H1 (cell line): ENCODE measurements at regions not wholly inside any gene's neighbourhood (a gene's known extent, or its start where the extent isn't known, plus 50 kb on each side); places are given as distances from the start of the nearest gene placed in this dataset.

ENCODE experiments used
- BRCA1 ChIP-seq: IDR thresholded peaks from 2 replicates; pipeline ENCODE4 v1.6.1; 2012; ENCODE audit warnings: low read depth, low read length, improper control_type of control experiment
- JUND ChIP-seq: IDR thresholded peaks from 2 replicates; pipeline ENCODE4 v1.6.1; 2011; ENCODE audit warnings: mild to moderate bottlenecking, improper control_type of control experiment, low read length
- TEAD4 ChIP-seq: IDR thresholded peaks from 2 replicates; pipeline ENCODE4 v1.6.1; 2012; ENCODE audit warnings: low read depth, low read length, inconsistent platforms, mixed read lengths
- YY1 ChIP-seq: IDR thresholded peaks from 2 replicates; pipeline ENCODE4 v1.6.1; 2011; ENCODE audit warnings: low read depth, mild to moderate bottlenecking, low read length
- TF ChIP-seq, protein P1 (sequence below): fragments of 300-600 bp; sonication (generic); IDR thresholded peaks from 2 replicates; pipeline ENCODE4 v1.7.1; 2012; ENCODE audit warnings: low read length, moderate library complexity, mild to moderate bottlenecking, inconsistent platforms; ENCODE audit not compliant: insufficient replicate concordance

DNA sequence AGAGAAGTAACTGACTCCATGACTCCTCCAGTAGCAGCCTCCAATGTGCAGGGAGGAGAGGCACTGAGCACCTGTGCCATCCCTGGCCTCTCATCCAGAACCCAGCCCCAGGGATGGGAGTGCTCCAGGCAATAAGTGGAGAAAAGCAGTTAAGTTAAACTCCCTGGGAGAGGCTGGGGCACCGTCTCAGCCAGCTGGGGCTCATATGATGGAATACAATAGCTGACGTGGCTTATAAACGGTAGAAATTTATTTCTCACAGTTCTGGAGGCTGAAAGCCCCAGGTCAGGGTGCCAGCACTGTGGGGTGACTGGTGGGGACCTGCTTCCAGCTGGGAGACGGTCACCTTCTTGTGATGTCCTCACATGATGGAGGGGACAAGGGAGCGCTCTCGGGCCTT is 94.7 kb downstream of the RAMP3 start (continued):
- TF ChIP-seq BRCA1 (no peak), JUND (no peak), TEAD4 (no peak), YY1 (no peak)
- TF ChIP-seq, protein P1, sequence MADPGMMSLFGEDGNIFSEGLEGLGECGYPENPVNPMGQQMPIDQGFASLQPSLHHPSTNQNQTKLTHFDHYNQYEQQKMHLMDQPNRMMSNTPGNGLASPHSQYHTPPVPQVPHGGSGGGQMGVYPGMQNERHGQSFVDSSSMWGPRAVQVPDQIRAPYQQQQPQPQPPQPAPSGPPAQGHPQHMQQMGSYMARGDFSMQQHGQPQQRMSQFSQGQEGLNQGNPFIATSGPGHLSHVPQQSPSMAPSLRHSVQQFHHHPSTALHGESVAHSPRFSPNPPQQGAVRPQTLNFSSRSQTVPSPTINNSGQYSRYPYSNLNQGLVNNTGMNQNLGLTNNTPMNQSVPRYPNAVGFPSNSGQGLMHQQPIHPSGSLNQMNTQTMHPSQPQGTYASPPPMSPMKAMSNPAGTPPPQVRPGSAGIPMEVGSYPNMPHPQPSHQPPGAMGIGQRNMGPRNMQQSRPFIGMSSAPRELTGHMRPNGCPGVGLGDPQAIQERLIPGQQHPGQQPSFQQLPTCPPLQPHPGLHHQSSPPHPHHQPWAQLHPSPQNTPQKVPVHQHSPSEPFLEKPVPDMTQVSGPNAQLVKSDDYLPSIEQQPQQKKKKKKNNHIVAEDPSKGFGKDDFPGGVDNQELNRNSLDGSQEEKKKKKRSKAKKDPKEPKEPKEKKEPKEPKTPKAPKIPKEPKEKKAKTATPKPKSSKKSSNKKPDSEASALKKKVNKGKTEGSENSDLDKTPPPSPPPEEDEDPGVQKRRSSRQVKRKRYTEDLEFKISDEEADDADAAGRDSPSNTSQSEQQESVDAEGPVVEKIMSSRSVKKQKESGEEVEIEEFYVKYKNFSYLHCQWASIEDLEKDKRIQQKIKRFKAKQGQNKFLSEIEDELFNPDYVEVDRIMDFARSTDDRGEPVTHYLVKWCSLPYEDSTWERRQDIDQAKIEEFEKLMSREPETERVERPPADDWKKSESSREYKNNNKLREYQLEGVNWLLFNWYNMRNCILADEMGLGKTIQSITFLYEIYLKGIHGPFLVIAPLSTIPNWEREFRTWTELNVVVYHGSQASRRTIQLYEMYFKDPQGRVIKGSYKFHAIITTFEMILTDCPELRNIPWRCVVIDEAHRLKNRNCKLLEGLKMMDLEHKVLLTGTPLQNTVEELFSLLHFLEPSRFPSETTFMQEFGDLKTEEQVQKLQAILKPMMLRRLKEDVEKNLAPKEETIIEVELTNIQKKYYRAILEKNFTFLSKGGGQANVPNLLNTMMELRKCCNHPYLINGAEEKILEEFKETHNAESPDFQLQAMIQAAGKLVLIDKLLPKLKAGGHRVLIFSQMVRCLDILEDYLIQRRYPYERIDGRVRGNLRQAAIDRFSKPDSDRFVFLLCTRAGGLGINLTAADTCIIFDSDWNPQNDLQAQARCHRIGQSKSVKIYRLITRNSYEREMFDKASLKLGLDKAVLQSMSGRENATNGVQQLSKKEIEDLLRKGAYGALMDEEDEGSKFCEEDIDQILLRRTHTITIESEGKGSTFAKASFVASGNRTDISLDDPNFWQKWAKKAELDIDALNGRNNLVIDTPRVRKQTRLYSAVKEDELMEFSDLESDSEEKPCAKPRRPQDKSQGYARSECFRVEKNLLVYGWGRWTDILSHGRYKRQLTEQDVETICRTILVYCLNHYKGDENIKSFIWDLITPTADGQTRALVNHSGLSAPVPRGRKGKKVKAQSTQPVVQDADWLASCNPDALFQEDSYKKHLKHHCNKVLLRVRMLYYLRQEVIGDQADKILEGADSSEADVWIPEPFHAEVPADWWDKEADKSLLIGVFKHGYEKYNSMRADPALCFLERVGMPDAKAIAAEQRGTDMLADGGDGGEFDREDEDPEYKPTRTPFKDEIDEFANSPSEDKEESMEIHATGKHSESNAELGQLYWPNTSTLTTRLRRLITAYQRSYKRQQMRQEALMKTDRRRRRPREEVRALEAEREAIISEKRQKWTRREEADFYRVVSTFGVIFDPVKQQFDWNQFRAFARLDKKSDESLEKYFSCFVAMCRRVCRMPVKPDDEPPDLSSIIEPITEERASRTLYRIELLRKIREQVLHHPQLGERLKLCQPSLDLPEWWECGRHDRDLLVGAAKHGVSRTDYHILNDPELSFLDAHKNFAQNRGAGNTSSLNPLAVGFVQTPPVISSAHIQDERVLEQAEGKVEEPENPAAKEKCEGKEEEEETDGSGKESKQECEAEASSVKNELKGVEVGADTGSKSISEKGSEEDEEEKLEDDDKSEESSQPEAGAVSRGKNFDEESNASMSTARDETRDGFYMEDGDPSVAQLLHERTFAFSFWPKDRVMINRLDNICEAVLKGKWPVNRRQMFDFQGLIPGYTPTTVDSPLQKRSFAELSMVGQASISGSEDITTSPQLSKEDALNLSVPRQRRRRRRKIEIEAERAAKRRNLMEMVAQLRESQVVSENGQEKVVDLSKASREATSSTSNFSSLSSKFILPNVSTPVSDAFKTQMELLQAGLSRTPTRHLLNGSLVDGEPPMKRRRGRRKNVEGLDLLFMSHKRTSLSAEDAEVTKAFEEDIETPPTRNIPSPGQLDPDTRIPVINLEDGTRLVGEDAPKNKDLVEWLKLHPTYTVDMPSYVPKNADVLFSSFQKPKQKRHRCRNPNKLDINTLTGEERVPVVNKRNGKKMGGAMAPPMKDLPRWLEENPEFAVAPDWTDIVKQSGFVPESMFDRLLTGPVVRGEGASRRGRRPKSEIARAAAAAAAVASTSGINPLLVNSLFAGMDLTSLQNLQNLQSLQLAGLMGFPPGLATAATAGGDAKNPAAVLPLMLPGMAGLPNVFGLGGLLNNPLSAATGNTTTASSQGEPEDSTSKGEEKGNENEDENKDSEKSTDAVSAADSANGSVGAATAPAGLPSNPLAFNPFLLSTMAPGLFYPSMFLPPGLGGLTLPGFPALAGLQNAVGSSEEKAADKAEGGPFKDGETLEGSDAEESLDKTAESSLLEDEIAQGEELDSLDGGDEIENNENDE = no peak
- TF ChIP-seq, all 59 proteins: peak for 0
